ENCODE measurements at regions not wholly inside any gene's neighbourhood (a gene's known extent, or its start where the extent isn't known, plus 50 kb on each side); places are given as distances from the start of the nearest gene placed in this dataset.

- Histone ChIP-seq H3K79me2 (ENCODE audit: control insufficient read depth, insufficient read depth, low read length) (no peaks in the 10 kb centered on the region), H3K9ac (ENCODE audit: control insufficient read depth, extremely low read depth, insufficient read depth, low read length) (no peak overlapping the region), H3K4me2 (ENCODE audit: control insufficient read depth, extremely low read depth, insufficient read depth, low read depth, low read length) (no peak overlapping the region), H3K36me3 (ENCODE audit: control insufficient read depth in 2 of 2, extremely low read depth in 1 of 2, insufficient read depth in 2 of 2, low read length in 2 of 2) (no peaks in the 10 kb centered on the region), H3K4me1 (ENCODE audit: control insufficient read depth, extremely low read depth, insufficient read depth, low read length) (no peaks in the 10 kb centered on the region), H3K9me3 (ENCODE audit: control insufficient read depth, low read depth, low read length) (no peaks in the 10 kb centered on the region), H3K4me3 (ENCODE audit: control insufficient read depth in 2 of 3, extremely low read depth in 1 of 3, insufficient read depth in 2 of 3, low read depth in 1 of 3, low read length in 3 of 3) (no peak overlapping the region), H2AFZ (ENCODE audit: control insufficient read depth, low read length) (no peak overlapping the region), H4K20me1 (ENCODE audit: control insufficient read depth, extremely low read depth, insufficient read depth, low read length) (no peaks in the 10 kb centered on the region), H3K27me3 (ENCODE audit: control insufficient read depth, extremely low read depth, insufficient read depth, low read length) (peaks cover 12% of the 10 kb centered on the region), H3K9me1 (ENCODE audit: control insufficient read depth, extremely low read depth, insufficient read depth, low read length) (no peaks in the 10 kb centered on the region), H3K27ac (ENCODE audit: control insufficient read depth, insufficient read depth, low read length) (no peak overlapping the region)
- dilution Hi-C loops (cut with MboI; ENCODE audit: extremely low pct_ligation_motif_present, low sequenced_read_pairs): no loop called here
- no peak for DNase-seq (ENCODE audit: low read depth, low spot score)
- no peak for FAIRE-seq
- TF ChIP-seq CTCF (optimal IDR thresholded peaks at IDR 0.05 in 1 of 3, IDR thresholded peaks at IDR 0.05 in 1 of 3, conservative IDR thresholded peaks at IDR 0.05 in 1 of 3; ENCODE audit: extremely low read depth in 1 of 3, insufficient read depth in 2 of 3, low read length in 3 of 3) (no peak), EZH2 (IDR thresholded peaks at IDR 0.05; ENCODE audit: low read length) (no peak)
Observed at GRCh38 chr4:3860061-3860912, 94.1 kb downstream of the ADRA2C start.

GRCh38 chr4:3860913-3861636 lies 94.9 kb downstream of the ADRA2C start:
- dilution Hi-C loops (cut with MboI; ENCODE audit: extremely low pct_ligation_motif_present, low sequenced_read_pairs): no loop called here
- H3K9me1 ChIP-seq (ENCODE audit: control insufficient read depth, extremely low read depth, insufficient read depth, low read length): no peaks in the 10 kb centered on the region

More at GRCh38 chr4:3860913-3861636, 94.9 kb downstream of the ADRA2C start:
- Histone ChIP-seq H3K4me3 (ENCODE audit: control insufficient read depth in 2 of 3, extremely low read depth in 1 of 3, insufficient read depth in 2 of 3, low read depth in 1 of 3, low read length in 3 of 3) (no peak overlapping the region), H3K27ac (ENCODE audit: control insufficient read depth, insufficient read depth, low read length) (no peak overlapping the region), H3K27me3 (ENCODE audit: control insufficient read depth, extremely low read depth, insufficient read depth, low read length) (peaks cover 6% of the 10 kb centered on the region), H2AFZ (ENCODE audit: control insufficient read depth, low read length) (no peak overlapping the region), H4K20me1 (ENCODE audit: control insufficient read depth, extremely low read depth, insufficient read depth, low read length) (no peaks in the 10 kb centered on the region), H3K9me3 (ENCODE audit: control insufficient read depth, low read depth, low read length) (no peaks in the 10 kb centered on the region), H3K36me3 (ENCODE audit: control insufficient read depth in 2 of 2, extremely low read depth in 1 of 2, insufficient read depth in 2 of 2, low read length in 2 of 2) (no peaks in the 10 kb centered on the region), H3K4me2 (ENCODE audit: control insufficient read depth, extremely low read depth, insufficient read depth, low read depth, low read length) (no peak overlapping the region), H3K4me1 (ENCODE audit: control insufficient read depth, extremely low read depth, insufficient read depth, low read length) (no peaks in the 10 kb centered on the region), H3K9ac (ENCODE audit: control insufficient read depth, extremely low read depth, insufficient read depth, low read length) (no peak overlapping the region), H3K79me2 (ENCODE audit: control insufficient read depth, insufficient read depth, low read length) (no peaks in the 10 kb centered on the region)
- FAIRE-seq: no peak
- TF ChIP-seq EZH2 (IDR thresholded peaks at IDR 0.05; ENCODE audit: low read length): no peak
- no peak for TF ChIP-seq CTCF (optimal IDR thresholded peaks at IDR 0.05 in 1 of 3, IDR thresholded peaks at IDR 0.05 in 1 of 3, conservative IDR thresholded peaks at IDR 0.05 in 1 of 3; ENCODE audit: extremely low read depth in 1 of 3, insufficient read depth in 2 of 3, low read length in 3 of 3)
- no peak for DNase-seq (ENCODE audit: low read depth, low spot score)
